Activated CD4-positive, alpha-beta T cell treated with anti-CD3 and anti-CD28 coated beads for 4 hours (primary cell): ENCODE measurements at regions not wholly inside any gene's neighbourhood (a gene's known extent, or its start where the extent isn't known, plus 50 kb on each side); places are given as distances from the start of the nearest gene placed in this dataset.
A peak's percentile ranks its signal among the peaks of the same experiment; 100 is the strongest.

Source experiments
- DNase-seq, 2 donors: peaks; one replicate each; pipeline ENCODE4 v3.0.0-alpha.2; 2020

DNA sequence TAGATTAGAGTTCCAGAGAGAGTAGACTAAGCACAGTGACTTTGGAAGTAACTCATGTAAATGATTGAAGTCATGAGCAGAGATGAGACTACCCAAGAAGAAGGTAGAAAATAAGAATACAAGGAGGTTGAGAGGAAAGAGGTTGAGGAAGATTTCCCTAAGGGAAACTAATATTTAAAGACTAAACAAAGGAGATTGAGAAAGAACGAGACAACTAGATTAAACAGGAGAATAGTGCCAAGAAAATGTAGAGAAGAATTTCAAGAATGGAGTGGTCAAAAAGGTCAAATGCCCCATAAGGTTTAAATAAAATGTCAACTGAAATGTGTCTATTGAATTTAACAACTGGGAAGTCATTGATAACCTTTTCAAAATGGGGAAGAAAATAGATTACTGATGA, 59.0 kb downstream of the RPS29 start:
- no peak for DNase-seq

DNA sequence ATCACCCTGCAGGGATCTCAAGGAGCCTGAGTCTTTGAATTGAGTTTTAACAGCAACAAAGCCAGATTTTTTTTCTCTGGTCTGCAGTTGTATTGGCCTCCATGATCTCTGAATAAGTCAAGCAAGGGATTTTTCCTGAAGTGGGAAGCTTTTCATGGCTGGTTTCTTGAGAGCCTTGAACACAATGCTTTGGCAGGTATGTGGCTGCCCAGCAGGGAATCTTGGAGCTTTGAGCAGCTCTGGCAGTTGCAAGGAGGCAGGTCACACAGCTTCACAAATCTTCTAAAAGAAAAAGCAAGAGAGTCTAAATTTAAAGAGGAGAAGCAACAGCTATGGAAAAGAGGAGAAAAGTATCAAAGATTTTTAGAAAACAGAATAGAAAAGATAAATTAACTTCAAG, 60.1 kb downstream of the RPS29 start:
- DNase-seq: no peak

DNA sequence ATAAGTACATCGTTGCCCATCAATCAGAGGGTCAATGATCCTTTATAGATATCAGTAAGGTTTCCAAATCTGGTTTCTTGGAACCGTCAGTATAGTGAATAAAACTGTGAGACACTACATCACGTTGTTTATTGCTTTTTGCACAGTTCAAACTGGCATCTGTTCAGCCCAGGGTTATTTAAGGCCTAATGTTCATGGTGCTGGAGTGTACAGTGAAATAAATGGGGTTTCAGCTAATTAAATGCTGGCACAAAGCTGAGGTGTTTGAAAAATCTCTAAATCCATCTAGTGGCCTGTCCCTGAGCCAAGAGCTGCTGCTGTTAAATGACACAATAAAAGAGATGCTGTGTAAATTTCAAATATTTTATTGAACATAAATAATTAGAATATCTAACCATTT, 69.9 kb downstream of the RPS29 start:
- no peak for DNase-seq

DNA sequence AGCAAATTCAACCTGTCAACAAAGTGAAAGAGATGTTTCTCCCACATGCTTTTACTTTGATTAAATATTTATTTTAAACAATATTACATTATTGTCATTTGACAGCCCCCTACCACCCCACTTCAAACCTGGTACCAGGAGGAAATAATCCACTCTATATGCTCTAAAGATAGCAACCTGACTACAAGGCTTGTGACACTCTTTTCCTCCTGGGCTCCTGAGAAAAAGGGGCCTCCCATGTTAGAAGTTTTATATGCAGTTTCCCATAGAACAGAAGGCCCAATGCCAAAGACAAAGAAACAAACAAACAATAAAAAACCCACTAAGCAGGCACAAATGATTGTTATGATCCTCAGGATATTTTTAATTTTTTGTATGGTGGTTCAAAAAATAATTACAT, 73.6 kb downstream of the RPS29 start:
- no peak for DNase-seq

DNA sequence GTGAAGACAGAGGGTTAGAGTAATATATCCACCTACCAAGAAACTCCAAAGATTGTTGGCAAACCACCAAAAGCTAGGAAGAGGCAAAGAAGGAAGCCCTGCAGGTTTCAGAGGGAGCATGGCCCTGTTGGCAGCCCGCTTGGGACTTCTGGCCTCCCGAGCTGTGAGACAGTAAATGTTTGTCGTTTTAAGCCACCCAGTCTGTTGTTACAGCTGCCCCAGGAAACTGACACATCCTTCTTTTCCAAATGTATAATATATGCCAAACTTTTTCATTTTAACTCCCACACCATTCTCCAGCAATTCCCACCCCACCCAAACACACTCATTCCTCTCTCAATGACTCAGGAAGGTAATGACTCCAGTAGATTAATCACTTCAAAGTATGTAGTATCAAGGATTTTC, 74.0 kb downstream of the RPS29 start:
- DNase-seq: no peak

DNA sequence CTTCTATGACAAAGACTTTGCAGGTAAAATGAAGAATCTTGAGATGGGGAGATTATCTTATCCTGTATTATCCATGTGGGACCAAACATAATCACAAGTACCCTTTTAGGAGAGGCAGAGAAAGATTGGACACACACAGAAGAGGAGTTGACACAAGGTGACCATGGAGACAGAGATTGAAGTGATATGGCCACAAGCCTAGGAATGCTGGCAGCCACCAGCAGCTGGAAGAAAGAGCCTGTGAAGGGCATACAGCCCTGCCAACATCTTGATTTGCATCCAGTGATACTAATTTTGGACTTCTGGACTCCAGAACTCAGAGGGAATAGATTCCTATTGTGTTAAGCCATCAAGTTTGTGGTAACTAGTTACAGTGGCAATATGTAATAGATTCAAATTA, 78.1 kb downstream of the RPS29 start:
- DNase-seq: no peak

DNA sequence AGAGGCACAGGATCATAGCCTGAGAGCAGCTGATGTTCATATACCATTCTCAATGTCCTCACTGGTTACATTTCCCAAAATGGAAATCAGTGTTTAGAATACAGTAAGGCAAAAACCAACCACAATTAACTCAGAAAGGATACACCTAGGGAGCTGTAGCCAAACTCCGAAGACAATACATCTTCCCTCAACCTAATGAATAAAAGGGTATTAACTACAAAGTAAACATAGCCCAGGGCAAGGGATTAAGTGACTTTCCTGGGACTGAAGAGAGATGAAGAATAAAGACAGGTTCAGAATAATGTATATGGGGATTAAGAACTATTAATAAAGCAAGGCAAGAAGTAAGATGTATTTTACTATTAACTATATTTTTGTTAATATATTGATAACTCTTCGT, 79.5 kb downstream of the RPS29 start:
- DNase-seq: no peak

DNA sequence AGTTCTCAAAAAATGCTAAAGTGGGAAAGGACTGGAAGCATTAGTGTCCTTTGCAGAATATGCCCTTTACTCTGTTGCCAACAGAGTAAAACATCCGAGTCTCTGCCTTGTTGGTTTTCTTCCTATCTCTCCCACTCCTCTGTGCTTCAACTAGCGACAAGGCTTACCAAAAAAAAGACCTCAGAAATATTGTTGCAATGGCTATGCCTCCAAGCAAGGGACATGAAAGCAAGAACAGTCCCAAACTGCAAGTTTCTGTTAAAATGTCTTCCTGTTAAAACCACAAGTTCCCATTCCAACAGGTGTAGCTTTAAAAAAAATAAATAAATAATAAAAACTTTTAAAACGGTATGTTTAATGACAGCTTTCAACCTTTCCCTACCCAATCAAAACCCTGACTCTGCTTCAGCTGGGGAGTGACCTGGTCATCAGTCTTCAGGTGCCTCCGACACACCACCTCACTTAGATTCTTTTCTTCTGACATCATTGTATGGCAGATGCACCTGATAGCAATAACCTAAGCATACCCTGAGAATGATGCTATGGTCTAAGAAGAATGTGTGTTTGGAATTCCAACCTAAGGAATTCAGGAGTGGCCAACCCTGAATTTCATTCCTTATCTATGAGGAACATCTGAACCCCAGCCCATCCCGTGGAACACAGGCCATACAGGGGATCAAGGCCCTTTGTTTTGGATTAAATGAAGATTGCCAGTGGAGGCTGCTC, 81.0 kb downstream of the RPS29 start:
- DNase-seq: no peak

DNA sequence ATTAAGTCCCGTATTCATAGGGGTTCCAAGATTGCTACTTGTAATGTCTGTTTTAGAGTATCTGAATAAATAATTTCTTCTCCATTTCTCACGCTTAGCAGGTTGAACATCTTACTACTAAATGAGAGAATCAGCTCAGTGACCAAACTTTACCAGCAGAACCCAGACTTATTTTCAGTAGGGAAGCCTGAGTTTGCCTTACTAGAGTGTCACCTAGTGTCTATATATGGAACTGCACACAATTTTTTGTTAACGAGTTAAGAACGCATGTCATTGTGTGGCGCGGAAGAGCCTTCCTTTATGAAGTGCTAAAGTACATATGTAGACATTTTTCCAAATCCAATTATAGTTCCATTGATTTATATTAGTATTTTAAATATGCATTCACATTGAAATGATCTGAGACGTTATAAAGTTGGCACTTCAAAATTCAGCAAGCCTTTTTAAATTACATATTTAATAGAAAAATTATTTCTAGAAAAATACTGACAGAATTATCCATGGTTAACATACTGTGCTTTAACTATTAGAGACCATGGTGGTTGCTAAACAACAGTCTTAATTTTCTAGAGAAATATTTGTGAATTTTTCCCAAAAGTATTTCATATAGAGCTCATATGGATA, 88.3 kb downstream of the RPS29 start:
- DNase-seq: peak; percentile 4 to 10

DNA sequence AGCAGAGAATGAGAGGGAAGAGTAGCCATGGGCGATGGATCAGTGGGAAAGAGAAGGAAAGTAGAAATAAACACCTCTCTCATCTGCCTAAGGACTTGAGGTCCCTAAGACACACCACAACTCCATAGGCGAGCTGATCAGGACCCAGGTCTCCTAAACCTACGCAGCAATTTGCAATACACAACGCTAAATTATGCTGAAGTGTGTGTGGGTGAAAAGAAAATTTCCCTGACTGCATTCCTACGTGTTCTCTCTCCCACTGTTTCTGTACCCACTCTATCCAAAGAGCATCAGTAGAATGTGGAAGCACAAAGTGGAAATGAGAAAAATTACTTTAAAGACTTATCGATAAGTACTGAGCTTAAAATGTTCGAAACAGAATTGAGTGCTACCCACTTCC, 88.9 kb downstream of the RPS29 start:
- DNase-seq: no peak

DNA sequence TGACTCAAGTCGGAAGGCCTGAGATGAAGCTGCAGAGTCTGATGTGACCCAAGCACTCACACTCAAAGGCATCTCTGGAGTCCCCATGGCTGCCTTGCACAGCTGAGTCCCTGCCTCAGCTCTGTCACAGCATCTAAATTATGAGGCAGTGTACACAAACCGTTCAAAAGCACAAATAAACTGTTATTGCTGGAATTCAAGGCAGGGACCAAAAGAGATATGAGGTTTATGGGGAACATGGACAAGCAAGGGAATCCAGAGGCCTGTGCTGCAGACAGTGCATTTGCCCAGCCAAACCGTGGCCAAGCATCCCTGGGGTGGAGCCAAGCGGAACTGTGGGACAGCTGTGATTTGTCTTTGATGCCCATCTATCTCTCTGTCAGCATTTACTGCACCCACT, 91.3 kb downstream of the RPS29 start:
- DNase-seq: no peak

DNA sequence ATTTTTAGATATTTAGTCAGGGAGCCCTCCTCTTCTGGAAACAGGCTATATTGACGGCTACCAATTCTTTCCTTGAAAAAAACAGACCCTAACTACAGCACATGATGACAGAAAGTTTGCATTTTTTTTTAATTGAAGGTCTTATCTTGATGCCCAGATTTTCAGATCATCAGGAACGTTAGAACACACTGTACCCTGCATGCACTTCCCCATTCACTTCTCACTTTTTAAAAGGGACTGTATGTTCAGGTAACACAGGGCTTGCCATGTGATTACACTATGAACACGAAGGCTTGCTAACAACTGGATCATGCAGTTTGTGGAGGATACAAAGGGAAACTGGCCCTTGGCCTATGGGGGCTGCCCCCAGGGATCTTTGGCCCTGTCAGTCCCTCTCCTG, 92.6 kb downstream of the RPS29 start:
- no peak for DNase-seq

DNA sequence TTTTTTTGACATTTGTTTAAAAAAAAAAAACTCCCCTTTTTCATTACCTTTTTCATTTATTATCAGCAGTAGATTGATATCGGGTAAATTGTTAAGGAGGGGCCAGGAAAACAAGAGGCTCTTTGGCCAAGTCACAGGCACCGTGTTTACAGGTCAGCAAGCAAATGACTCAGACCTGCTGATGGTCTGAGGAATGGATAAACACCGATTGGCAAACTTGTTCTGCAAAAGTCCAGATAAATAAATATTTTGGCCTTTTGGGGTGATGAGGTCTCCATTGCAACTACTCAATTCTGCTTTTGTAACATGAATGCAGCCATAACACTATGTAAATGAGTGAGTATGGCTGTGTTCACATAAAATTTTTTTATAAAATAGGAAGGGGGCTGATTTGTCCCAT, 94.0 kb downstream of the RPS29 start:
- DNase-seq: no peak

DNA sequence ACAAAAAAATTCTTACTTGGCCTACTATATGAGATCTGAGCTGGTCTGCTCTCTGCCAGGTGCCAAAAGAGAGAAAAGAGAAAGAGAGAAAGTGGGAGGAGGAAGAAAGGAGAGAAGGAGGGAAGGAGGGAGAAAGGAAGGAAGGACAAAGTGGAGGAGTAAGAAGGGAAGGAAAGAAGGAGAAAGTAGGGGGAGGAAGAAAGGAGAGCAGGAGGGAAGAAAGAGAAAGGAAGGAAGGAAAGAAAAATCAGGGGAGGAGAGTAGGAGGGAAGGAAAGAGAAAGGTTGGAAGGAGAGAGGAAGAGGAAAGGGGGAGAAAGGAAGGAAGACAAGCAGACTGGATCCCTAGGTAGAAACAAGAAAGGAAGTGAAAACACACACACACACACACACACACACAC, 96.8 kb downstream of the RPS29 start:
- DNase-seq: no peak

DNA sequence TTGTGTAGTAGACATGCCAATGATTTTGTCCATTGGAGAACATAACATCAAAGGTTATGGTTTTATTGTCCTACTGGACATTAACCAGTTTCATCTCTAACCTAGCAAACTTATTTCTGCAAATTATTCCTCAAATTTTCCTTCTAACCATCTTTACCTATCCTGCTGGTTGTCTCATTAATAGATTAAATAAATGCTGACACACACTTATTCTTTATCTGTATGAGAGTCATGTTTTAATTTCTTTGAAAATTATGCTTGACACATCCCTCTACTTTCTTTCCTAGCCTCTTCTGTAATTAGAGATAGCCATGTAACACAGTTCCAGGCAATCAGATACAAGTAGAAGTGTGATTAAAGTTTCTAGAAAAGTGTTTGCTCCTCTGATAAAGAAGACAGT, 98.9 kb downstream of the RPS29 start:
- no peak for DNase-seq

DNA sequence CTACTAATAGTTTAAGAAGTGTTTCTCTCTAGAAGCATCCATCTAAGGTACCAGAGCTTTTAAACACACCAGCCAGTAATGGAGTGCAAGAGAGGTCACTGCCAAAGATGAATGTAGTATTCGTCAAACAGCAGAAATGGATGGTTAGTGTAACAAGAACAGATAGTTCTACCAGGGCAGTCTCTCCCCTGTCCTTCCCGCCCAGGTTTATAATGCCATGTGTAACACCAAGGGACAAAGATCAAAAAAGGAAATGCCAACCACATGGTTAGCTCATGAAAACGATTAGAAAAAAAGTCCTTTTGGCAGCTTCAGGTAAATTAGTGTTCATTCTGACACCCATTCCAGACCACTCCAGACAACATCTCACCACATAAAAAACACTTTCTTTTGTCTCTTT, 100.9 kb downstream of the RPS29 start:
- DNase-seq: no peak

DNA sequence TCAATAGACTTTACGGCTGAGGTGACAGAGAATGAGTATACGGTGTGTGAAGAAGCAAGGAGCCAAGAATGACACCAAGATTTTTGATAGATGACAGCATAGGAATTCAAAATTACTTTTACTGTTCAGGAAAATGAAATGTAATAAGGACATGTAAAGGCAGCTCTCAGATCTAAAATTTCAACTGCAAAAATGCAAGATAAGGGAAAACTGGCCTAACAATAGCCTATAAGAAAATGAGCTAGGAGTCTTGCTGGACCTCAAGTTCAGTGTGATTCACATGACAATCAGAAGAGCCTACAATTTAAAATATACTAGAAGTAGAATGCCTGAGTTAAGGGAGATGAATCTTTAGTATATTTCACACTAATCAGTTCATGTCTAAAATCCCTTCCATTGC, 102.0 kb downstream of the RPS29 start:
- DNase-seq: no peak

DNA sequence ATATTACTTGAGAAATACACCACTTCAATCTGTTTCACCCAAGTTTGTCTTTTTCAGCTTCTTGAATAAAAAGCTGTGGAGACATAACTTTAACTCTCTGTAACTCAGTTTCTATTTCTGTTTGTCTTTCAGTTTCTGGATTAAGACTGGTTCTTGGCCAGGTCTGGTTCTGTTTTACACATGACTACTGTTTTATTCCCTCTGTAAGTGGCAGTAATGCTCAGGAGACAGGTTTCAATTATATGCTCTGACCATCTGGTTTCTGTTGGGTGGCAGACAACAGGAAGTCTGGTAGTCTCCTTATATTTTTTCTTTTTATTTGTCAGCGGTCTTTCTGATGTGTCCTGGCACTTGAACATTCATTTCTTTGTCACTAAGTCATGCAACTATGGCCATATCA, 102.9 kb downstream of the RPS29 start:
- no peak for DNase-seq

DNA sequence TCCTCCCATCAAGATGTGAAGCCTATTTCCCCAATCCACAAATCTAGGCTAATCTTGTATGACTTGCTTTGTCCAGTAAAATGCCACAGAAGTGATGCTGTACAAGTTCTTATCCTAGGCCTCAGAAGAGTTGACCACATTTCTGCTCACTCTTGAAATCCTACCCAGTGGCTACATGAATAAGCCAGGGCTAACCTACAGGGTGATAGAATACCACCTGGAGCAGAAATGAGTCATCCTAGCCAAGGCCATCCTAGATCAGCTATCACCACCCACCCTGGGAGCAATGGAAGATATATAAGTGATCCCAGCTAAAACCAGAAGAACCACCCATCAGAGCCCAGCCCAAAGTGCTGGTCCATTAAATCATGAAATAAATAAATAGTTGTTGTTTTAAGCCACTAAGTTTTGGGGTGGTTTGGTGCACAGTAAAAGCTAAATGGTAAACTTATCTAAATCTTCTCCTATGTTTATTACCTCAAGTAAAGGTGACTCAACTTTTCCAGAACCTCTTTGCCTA, 105.1 kb downstream of the RPS29 start:
- DNase-seq: no peak

DNA sequence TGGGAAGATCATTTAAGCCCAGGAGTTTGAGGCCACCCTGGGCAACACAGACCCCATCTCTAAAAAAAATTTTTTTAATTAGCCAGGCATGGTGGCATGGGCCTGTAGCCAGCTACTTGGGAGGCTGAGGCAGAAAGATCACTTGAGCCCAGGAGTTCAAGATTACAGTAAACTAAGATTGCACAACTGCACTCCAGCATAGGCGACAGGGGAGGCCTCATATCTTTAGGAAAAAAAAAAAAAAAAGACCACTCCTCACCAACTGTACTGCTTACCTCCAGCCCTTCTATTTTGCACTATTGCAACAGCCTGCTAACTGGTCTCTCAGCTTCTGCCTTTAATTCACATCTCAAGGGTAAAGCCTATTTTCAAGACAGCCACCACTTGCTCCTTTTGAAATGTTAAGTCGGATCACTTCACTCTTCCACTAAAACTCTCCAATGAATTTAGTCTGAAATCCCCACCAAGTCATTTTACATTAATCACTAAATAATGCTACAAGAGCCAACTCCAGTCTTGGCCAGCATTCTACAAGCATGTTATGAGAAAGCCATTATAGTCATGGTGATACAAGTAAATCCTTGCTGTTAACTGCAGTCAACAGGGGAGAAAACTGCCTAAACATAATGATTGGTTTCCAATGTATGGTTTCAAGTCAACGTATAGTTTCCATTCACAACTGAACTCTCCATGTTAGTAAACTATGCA, 106.0 kb downstream of the RPS29 start:
- DNase-seq: no peak

DNA sequence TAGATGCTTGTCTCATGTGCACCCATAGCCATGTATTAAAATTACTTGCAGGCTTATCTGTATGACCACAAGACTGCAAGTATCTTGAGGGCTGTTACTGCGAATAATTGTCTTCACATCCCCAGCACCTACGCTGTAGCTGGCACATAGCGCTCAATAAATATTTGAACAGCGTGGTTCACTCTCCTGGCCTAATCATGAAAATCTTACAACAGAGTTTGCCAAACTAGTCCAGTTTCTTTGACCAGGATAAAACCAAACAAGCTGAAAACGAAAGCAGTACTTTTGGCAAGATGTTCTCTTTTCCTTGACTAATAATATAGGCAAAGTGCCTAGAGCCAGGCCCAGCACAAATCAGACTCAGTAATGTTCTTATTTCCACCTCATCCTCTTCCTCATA, 106.7 kb downstream of the RPS29 start:
- no peak for DNase-seq

DNA sequence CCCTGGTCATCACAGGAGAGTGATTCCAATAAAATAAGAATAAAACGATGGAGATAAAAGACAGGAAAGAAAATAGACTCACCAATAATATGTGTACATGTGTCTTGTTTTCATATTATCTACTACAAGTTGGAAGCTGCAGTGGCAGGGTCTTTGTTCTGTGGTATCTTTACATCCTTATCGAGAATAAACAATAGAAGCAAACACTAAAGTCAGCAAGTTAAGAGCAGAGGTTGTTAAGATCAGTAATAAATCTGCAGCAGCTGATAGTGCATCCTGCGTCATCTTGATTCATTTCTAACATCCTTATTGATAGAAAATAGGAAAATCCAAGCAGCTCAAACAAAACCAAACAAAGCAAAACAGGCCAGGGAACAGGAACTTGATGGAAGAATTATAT, 107.4 kb downstream of the RPS29 start:
- no peak for DNase-seq

DNA sequence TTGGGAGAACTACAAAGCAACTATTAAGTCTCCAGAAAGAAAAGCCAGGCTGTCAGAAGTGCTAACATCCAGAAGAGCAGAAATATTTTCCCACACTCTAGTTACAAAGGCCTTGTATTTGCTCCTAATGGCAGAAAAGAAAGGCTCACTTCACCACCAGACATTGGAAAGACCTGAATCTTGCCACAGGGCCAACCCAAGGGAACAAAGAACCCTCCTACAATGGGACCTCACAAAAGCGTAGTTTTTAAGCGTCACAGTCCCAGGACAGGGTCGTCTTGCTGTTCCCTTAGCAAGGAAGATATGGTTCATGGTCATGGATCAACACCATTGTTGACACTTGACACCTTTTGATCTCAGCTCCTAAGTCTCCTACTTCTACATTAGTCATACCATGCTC, 119.1 kb downstream of the RPS29 start:
- DNase-seq: no peak

DNA sequence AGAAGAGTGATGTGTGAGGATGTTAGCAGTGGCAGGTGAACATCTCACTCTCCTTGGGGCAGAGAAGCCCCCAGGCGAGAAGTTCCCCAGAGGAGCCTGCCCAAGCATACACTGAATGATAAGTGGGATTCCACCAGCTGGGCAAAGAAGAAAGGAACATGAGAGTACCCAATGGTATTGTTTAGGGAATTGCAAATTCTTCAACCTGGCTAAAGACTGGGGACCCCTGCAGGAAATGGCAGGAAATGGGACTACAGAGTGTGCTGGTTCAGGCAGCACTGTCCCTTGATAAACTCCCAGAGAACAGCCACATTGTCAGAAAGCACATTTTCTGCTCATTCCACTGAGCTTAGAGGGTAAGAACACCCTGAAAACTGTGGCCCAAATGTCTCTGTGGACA, 121.3 kb downstream of the RPS29 start:
- DNase-seq: no peak
